Esophagus squamous epithelium (tissue), 5 donors: ENCODE measurements at regions not wholly inside any gene's neighbourhood (a gene's known extent, or its start where the extent isn't known, plus 50 kb on each side); places are given as distances from the start of the nearest gene placed in this dataset.

Experiments
- DNase-seq: peaks from one replicate; lab custom pipeline; 2025; lab: John Stamatoyannopoulos, UW
- H3K27ac ChIP-seq, 4 donors: fragments of 200-600 bp; sonication (generic); one replicate each; pipeline ENCODE4 v1.5.1; 2016 to 2019; ENCODE audit warnings: mild to moderate bottlenecking in 1 of 4
- H3K27me3 ChIP-seq, 4 donors: fragments of 200-600 bp; sonication (generic); 1 replicate in 3 of 4; 2 replicates in 1 of 4; pipeline versions ENCODE4 v1.5.1 to v1.6.0; 2017 to 2021; ENCODE audit warnings: antibody characterized with exemption in 1 of 4
- H3K36me3 ChIP-seq, 3 donors: fragments of 200-600 bp; sonication (generic); one replicate each; pipeline ENCODE4 v1.5.1; 2016 to 2019
- H3K4me1 ChIP-seq, 3 donors: fragments of 200-600 bp; sonication (generic); one replicate each; pipeline ENCODE4 v1.5.1; 2017 to 2019
- H3K4me3 ChIP-seq, 4 donors: fragments of 200-600 bp; sonication (generic); 1 replicate in 3 of 4; 2 replicates in 1 of 4; pipeline ENCODE4 v1.5.1; 2016 to 2019; ENCODE audit warnings: mild to moderate bottlenecking in 2 of 4, moderate library complexity in 1 of 4
- H3K9me3 ChIP-seq, 3 donors: fragments of 200-600 bp; sonication (generic); one replicate each; pipeline ENCODE4 v1.5.1; 2016 to 2019
- CTCF ChIP-seq, 6 experiments: fragments of 450-650 bp in 4 of 6; fragments of 200-600 bp in 2 of 6; sonication (generic) in 2 of 6; IDR thresholded peaks; one replicate each; pipeline ENCODE4 v1.5.1; 2016 to 2019; ENCODE audit warnings: antibody characterized with exemption in 6 of 6, mild to moderate bottlenecking in 4 of 6, moderate library complexity in 4 of 6
- POLR2A ChIP-seq, 4 donors: fragments of 450-650 bp; IDR thresholded peaks; one replicate each; pipeline ENCODE4 v1.6.1; 2017; ENCODE audit warnings: antibody characterized with exemption in 4 of 4, mild to moderate bottlenecking in 4 of 4, moderate library complexity in 3 of 4
- WGBS, 2 donors: methylation state at CpG; one replicate each; pipeline ENCODE4 v1.1.5; 2018; 5-methylcytosine and 5-hydroxymethylcytosine counted together
- intact Hi-C: fragments of 100-400 bp; cut with DNase I; formaldehyde crosslinking; loops from one replicate; pipeline ENCODE4 v1.15.0; 2022
- donor health status: DM: yes; HTN: yes; CAD: no.

- DNase-seq, result no peak
- H3K36me3 ChIP-seq, result no peaks in the 10 kb centered on the region
- TF ChIP-seq POLR2A (IDR thresholded peaks at IDR 0.05), result no peak
- TF ChIP-seq CTCF (IDR thresholded peaks at IDR 0.05), result no peak
- WGBS, 2 donors, result 53 to 66% methylated on average over 3 to 4 of the region's 4 CpGs
- H3K27me3 ChIP-seq, result no peaks in the 10 kb centered on the region
- H3K27ac ChIP-seq, result no peak overlapping the region
- intact Hi-C loops, result no loop called here
- no peaks in the 10 kb centered on the region for H3K4me1 ChIP-seq
- H3K4me3 ChIP-seq, result no peak overlapping the region
- no peaks in the 10 kb centered on the region for H3K9me3 ChIP-seq
Observed at GRCh38 chr19:28949535-28949934, 263.4 kb downstream of the UQCRFS1 start.

- H3K9me3 ChIP-seq, result no peaks in the 10 kb centered on the region
- intact Hi-C loops, result no loop called here
- 20 to 55% methylated on average over 1 of the region's 1 CpG for WGBS, 2 donors
- H3K4me1 ChIP-seq, result no peaks in the 10 kb centered on the region
- no peak for TF ChIP-seq CTCF (IDR thresholded peaks at IDR 0.05)
- TF ChIP-seq POLR2A (IDR thresholded peaks at IDR 0.05), result no peak
- DNase-seq, result no peak
- H3K27ac ChIP-seq, result no peak overlapping the region
- H3K27me3 ChIP-seq, result no peaks in the 10 kb centered on the region
- H3K4me3 ChIP-seq, result no peak overlapping the region
- H3K36me3 ChIP-seq, result no peaks in the 10 kb centered on the region
Observed at GRCh38 chr19:28949027-28949426, 263.9 kb downstream of the UQCRFS1 start.

GRCh38 chr19:28948566-28948965, 264.4 kb downstream of the UQCRFS1 start:
- 53 to 54% methylated on average over 4 to 5 of the region's 5 CpGs for WGBS, 2 donors
- intact Hi-C loops, result no loop called here
- no peaks in the 10 kb centered on the region for H3K9me3 ChIP-seq

GRCh38 chr19:28948026-28948425, 264.9 kb downstream of the UQCRFS1 start:
- no peak overlapping the region for H3K4me3 ChIP-seq
- H3K27ac ChIP-seq, result no peak overlapping the region
- TF ChIP-seq POLR2A (IDR thresholded peaks at IDR 0.05), result no peak
- no peak for TF ChIP-seq CTCF (IDR thresholded peaks at IDR 0.05)
- no peaks in the 10 kb centered on the region for H3K36me3 ChIP-seq
- intact Hi-C loops, result no loop called here
- no peaks in the 10 kb centered on the region for H3K27me3 ChIP-seq
- DNase-seq, result no peak
- no peaks in the 10 kb centered on the region for H3K9me3 ChIP-seq
- H3K4me1 ChIP-seq, result no peaks in the 10 kb centered on the region
- WGBS, 2 donors, result 57 to 84% methylated on average over 5 to 13 of the region's 13 CpGs

More at GRCh38 chr19:28948566-28948965, 264.4 kb downstream of the UQCRFS1 start:
- H3K27ac ChIP-seq, result no peak overlapping the region
- H3K4me1 ChIP-seq, result no peaks in the 10 kb centered on the region
- no peak overlapping the region for H3K4me3 ChIP-seq
- TF ChIP-seq CTCF (IDR thresholded peaks at IDR 0.05), result no peak
- no peak for TF ChIP-seq POLR2A (IDR thresholded peaks at IDR 0.05)
- H3K36me3 ChIP-seq, result no peaks in the 10 kb centered on the region
- no peak for DNase-seq
- no peaks in the 10 kb centered on the region for H3K27me3 ChIP-seq

- H3K4me3 ChIP-seq, result no peak overlapping the region
- H3K27me3 ChIP-seq, result no peaks in the 10 kb centered on the region
- H3K9me3 ChIP-seq, result no peaks in the 10 kb centered on the region
- DNase-seq, result no peak
- H3K4me1 ChIP-seq, result no peaks in the 10 kb centered on the region
- intact Hi-C loops, result no loop called here
- TF ChIP-seq CTCF (IDR thresholded peaks at IDR 0.05), result no peak
- no peak for TF ChIP-seq POLR2A (IDR thresholded peaks at IDR 0.05)
- no peaks in the 10 kb centered on the region for H3K36me3 ChIP-seq
- whole genome bisulfite sequencing, 2 donors, result 72 to 81% methylated on average over 8 of the region's 8 CpGs
- H3K27ac ChIP-seq, result no peak overlapping the region
Observed at GRCh38 chr19:28943651-28944050, 269.3 kb downstream of the UQCRFS1 start.
